Stimulated activated CD8-positive, alpha-beta memory T cell treated with anti-CD3 and anti-CD28 coated beads, Interleukin-15, amount 100 ng/mL, for 4 hours (primary cell): ENCODE measurements at regions not wholly inside any gene's neighbourhood (a gene's known extent, or its start where the extent isn't known, plus 50 kb on each side); places are given as distances from the start of the nearest gene placed in this dataset.

Experiments used
- DNase-seq, 2 donors: peaks; one replicate each; pipeline ENCODE4 v3.0.0-alpha.2; 2020; ENCODE audit warnings: low read depth in 2 of 2

DNA sequence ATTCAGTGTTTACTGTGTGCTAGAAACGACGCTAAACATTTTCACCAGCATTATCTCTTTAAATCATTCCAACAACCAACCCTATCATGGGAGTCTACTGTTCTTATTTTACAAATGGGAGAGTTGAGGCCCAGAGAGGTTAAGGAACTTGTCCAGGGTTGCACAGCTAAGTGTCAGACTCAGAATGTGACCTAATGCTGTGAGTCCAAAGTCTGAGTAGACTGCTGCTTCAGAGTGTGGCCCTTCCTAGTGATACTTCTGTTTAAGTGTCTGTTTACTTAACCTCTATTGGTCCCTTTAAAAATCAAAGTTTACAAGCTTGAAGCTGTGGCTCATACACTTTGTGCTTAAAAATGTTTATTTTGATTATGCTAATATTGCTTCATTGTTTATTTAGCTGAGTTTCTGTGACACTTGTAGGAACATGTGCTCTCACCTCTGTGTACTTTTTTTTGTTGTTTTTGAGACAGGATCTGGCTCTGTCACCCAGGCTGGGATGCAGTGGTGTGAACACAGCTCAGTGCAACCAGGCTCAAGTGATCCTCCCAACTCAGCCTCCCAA, 84.4 kb upstream of the SYPL1 start:
- no peak for DNase-seq

DNA sequence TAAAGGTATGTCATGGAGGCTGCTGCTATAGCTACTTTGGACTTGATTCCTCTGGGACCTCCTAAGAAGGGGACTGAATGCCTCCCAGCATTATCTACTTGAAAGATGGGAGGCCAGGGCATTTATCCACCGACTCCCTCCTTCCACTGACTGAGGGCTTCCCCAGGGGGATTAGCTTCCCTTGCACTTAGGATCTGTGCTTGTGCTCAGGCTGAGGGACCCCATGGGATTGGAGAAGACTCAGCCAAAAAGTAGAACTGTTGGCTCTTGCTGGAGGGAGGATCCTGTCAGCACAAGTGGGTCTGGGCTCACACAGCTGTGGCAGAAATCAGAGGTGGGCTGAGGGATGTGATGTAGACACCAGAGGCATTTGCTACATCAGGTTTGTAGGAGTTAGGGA, 81.5 kb upstream of the SYPL1 start:
- DNase-seq = no peak

DNA sequence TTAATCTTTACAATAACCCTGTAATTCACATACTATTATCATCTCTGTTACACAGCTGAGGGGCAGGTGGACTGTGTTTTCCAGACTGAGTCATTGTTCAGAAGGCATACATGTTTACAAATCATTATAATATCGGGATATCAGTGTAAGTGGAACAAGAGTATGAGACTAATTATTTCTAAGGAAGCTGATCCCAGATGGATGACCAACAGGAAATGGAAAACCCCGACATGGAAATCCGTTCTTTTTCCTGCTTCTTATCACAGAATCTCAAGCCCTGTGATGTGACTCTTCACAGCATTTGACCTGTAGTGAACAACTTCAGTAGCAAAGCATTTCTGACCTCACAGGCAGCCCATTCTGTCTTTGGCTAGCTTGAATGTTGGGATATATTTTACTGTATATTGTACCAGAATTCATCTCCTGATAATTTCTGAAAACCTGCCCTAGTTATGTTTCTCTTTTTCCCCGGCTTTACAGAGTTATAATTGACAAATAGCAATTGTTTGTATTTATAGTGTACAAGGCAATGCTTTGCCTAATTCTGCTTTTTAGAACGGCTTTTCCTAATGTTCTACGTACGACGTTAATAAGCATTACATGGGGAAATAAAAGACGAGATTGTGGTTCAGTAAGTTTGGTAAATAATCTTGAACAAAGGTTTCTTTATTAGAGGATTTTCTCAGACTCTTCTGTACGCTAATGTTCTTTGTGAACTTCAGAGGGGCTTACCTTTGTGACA, 78.6 kb upstream of the SYPL1 start:
- no peak for DNase-seq

DNA sequence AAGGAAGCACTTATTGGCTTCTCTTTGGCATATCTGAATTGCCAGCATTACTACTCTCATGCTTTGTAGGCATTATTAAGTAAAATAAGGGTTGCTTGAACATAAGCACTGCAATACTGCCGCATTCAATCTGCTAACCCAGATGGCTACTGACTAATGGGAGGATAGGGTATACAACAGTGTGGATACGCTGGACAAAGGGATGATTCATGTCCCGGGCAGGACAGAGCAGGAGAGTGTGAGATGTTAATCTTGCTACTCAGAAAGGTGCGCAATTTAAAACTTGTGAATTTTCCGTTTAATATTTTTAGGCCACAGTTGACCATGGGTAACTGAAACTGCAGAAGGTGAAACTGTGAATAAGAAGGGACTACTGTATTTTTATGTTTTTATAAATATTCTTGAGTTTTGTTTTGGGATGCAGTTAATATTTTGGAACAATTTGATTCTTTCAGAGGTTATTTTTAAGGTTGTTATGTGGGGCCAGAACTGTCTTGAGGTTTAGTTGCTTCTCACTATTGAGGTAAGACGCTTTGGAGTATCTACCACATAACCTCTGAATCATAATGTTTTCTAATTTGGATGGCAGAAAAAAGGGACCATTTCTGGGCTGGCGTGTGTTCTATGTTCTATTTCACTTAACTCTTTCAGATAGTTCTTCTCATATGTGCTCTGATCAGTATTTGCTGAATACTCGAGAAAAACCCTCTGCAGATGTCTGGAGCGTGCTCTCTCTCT, 75.7 kb upstream of the SYPL1 start:
- no peak for DNase-seq

DNA sequence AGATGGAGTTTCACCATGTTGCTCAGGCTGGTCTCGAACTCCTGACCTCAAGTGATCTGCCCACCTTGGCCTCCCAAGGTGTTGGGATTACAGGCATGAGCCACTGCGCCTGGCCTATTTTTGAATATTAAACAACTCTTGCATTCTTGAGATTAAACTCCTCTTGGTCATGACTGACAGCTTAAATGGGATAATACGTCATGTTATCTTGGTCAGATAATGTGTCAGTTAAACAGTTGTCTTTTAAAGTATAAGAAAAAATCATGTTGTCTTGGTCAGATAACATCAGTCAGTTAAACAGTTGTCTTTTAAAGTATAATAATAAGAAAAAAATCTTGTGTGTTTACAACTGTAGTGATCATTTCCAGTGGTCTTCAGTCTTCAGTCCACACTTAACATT, 73.6 kb upstream of the SYPL1 start:
- no peak for DNase-seq

DNA sequence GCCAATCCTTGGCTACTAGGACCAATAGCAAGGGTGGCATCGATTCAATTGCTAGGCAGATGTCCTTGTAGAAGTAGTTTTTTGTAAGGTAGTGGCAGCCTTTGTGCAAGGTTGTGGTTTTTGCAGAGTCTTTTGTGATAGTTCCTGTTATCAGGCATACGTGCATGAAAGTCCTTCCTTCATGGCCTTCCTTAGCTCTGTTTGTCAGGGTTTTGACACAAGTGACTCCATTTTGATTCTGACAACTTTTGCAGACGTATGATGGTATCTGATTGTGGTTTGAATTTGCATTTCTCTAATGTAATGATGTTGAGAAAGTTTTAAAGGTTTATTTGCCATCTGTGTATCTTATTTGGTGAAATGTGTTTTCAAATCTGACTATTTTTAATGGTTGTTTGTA, 71.8 kb upstream of the SYPL1 start:
- DNase-seq = no peak

DNA sequence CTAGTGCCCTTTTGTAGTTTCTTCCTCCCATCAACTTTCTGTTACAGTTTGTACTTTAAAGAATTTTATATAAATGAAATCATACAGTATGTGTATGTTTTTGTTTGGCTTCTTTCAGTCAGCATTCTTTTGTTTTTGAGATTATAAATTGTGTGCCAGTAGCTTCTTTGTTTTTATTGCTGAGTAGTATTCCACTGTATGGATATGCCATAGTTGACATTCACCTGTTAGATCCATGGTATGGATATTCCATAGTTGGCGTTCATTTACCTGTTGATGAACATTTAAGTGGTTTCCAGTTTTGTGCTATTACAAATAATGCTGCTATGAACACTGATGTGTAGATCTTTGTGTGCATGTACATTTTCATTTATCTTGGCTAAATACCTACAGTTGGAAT, 70.8 kb upstream of the SYPL1 start:
- no peak for DNase-seq

DNA sequence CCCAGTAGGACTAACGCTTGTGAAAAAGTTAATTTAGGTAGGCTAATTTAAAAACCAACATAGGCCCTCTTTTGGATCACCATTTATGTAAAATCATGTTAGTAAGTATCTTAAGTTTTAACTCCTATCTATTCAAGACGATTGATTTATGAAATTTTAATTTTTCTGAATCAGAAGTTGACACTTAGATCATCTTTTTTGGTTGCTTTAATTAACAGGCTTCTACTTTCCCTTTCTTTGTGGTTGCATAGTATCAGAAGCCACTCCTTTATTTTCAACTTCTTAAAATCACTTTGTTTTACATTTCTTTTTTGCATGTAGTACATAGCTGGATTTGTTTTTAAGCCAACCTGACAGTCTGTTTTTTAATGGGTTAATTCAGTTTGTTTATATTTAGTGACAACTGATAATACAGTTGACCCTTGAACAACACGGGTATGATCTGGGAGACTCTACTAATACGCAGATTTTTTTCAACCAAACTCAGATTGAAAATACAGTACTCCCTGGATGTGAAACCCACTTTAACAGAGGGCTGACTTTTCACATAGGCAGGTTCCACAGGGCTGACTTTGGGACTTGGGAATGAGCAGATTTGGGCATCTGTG, 69.7 kb upstream of the SYPL1 start:
- no peak for DNase-seq

DNA sequence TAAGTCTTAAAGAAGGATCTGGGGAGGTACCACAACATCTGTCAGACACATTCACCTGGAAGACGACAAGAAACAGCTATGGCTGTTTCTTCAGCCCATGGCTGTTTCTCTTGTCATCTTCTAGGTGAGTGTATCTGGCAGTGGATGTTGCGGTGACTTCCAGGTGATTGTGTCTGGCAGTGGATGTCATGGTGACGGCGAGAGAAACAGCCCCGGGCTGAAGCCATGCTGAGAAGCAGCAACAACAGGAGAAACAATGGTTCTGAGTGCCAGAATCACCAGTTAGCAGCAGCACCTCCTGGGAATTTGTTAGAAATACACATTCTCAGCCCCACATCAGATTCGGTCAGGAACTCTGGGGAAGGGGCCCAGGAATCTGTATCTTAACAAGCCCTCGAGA, 68.6 kb upstream of the SYPL1 start:
- DNase-seq = no peak

DNA sequence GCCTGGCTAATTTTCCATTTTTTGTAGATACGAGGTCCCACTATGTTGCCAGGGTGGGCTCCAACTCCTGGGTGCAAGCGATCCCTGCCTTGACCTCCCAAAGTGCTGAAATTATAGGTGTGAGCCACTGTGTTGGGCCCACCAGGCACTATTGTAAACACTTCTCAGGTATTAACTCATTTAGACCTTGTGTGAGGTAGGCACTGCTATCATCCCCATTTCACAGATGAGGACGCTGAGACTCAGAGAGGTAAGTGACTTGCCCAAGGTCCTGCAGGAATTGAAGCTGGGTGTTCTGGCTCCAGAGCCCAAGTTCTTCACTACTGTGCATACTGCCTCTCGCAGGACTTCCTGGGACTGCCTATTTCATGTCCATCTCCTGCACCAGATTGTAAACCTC, 67.1 kb upstream of the SYPL1 start:
- no peak for DNase-seq

DNA sequence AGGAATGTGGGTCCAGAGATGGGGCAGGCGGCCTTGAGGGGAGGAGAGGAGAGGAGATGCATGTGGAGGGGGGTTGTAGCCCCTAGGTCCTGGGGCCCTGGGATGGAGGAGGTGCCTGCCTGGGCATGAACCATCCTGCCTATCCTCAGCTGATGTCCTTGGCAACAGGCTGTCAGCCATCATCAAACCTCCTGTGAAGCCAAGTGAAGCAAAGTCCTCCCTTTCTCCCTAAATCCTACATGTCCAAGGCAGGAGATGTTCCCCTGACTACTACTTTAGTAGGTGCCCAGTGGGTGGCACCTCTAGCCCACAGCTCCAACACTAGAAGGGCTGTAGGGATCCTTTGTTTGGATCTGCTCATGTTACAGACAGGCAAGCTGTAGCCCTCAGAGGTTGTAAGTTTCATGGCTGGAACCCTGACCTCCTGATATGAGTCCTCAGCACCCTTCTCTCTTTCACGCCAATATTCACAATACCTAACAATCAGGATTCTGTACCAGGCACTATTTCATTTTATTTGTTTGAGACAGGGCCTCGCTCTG, 66.6 kb upstream of the SYPL1 start:
- no peak for DNase-seq

DNA sequence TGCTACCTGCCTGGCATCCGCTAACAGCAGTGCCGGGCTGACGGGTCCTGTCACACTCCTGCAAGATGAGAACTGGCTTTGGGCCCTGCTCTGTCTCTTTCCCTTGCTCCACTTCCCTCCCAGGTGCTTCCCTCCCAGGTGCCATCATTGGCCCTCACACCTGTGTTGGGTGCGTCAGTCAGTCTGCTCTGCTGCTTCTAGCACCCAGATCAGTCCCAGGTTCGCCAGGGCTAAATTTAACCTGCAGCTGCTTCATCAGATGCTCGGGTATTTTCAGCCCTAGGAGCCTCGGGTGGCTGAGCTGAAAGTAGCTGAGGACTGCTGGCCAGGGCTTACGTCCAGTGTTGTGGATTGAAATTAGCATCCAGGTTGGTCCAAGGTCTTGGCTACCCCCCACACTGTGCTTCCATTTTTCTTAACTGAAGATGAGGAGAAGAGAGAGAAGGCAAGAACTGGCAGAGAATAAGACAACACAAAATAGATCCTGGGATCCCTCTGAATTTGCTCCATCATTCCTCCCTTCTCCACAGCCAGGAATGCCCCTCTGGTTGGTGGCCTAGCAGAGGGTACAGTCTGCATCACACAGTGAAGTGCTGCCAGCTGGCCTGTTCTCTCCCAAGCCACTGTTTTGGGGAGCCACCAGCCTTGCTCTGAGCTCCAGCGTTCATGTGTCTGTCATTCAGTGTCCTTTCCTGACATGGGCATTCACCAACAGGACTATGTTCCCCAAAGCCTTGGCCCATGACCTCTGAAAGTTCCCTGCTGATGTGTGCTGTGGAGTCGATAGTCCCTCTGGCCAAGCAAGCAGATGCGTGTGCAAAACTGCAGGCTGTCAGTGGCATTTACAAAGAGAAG, 65.9 kb upstream of the SYPL1 start:
- no peak for DNase-seq

DNA sequence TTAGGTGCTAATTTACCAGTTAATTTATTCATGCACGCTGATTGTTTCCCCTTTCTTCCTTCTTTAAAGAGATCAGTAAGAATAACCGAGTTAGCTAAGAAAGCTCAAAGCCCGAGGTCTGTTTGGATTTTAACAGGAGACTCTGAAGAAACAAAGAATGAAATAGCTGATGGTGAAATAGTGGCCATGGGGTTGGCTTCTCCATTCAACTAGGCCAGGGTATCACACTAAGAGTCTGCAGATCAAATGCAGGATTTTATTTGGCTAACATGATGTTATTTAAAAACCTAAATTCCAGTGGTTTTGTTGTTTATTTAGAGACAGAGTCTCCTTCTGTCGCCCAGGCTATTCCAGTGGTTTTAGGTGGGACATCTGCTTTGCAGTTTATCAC, 65.2 kb upstream of the SYPL1 start:
- DNase-seq = no peak

DNA sequence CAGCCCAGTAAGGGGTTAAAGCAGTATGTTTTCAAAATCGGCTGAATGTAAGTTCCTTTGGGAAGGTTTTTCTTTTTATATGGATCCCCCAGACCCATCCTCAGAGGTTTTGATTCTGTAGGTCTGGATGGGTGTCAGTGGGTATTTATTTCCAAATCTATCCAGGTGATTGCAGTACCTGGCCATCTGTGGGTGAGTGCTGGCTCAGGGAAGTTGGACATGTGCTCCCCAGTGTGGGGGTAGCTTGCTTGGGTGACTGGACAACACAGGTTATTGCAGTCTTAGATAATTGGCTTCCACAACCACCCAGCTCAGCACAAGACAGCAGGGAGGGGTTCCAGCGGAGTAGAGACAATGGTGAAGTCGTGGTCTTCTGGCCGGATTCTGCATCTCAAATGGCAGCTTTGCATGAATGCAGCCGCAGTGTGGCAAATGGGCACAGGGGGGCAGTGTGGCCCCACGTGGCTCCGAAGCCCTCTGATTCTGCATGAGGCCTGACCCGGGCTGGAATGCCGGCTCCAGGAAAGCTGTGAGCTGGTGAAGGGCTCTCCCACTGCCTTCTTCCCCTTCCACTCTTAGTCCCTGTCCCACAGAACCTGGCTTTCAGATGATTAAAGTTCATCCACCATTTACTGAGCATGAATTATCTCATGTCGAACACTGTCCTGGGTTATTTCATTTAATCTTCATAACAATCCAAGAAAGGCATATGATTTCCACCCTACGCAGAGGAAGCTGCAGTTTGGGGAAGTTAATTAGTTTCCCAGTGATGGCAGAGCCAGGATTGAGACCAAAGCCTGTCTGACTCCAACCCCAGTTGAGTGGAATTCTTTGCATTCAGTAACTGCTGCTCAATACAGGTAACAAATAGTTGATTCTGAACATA, 64.5 kb upstream of the SYPL1 start:
- peak; percentile 35 to 39 for DNase-seq

DNA sequence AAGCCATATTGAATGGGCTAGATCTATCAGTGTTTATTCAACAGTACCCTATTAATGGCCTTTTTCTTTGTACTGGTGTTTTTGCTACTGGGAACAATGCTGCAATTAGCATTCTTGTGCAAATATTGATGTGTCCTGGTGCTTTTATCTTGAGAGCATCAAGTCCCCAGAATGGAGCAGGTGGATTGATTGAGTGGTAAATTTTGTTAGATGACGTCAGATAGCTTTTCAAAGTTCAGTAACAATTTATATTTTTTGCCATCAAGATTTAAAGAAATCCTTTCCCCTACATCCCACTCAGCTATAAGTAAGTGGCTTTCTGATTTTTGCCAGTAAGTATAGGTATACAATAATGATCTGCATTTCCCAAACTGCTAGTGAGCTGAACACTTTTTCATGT, 63.4 kb upstream of the SYPL1 start:
- DNase-seq = no peak

DNA sequence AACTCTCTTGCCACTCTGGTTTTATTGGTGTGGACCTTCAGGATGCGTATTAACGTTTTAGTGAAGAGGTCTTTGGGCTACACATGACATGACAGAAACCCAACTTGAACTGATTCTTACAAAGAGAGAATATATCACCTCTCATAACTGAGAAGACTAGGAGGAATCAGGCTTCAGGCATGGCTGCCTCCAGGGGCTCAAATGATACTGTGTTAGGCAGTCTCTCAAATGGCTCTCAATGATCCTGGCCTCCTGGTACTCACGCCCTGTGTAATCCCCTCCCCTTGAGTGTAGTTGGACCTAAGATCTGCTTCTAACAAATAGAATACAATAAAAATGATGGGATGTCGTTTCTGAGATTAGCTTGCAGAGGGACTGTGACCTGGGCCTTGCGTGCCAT, 58.5 kb upstream of the SYPL1 start:
- DNase-seq = no peak

DNA sequence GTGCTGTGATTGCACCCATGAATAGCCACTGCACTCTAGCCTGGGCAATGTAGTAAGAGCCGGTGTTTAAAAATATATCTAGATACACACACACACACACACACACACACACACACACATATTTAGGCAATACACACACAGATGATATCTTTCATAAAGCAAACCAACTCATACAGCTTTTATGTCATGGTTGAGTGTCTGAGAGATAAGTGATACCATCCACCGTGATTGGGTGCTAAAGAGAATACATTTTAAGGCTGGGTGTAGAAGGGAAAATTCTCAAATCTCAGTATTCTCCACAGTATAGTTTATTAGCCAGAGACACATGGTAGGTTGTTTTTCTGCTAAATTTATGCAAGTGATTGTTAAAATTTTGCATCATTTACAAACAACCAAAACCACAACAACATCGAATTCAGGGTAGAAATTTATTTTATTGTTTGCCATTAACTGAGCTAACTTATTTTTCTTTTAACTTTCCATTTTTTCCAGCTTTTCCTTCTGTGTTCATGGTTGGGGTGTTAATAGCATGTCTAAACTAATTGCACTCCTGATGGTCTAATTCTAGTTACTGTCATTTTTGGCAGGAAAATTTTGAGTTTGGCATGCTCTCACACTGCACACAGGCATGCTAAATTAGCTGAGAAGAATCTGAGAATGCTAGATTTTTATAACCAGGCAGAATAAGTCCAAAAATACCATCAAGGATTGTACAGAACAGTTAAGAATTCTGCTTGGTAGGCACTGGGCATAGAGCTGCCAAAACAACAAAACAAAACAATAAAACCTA, 57.9 kb upstream of the SYPL1 start:
- no peak for DNase-seq

DNA sequence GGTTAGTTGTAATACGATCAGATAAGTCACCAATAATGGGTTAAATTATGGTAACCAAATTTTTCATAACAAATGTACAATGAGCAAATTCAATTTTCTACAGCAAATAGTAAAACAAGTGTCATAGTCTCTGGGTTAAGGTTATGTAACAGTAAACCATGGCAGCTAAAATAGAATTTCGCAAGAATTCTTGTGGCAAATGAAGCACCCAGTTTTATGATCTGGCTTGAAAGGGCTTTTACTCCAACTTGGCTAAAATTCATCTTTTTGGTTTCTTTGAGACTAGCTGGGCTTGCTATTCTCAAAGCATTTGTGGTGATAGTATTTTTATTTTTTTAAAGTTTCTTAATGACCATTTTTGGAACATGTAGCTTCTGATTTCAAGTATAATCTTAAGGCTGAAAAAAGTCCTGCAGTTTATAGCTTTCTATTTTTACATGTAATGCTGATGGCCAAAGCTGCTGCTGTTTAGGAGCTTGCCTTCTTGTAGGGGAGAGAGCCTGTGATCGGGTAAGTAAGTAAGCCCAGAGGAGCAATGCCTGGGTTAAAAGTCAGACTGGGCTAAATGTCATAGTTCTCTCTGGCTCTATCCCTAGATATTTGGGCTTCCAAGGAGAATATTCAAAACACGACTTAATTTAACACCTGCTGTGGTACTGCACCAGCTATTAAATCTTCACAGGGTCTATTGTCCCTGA, 55.5 kb upstream of the SYPL1 start:
- no peak for DNase-seq

DNA sequence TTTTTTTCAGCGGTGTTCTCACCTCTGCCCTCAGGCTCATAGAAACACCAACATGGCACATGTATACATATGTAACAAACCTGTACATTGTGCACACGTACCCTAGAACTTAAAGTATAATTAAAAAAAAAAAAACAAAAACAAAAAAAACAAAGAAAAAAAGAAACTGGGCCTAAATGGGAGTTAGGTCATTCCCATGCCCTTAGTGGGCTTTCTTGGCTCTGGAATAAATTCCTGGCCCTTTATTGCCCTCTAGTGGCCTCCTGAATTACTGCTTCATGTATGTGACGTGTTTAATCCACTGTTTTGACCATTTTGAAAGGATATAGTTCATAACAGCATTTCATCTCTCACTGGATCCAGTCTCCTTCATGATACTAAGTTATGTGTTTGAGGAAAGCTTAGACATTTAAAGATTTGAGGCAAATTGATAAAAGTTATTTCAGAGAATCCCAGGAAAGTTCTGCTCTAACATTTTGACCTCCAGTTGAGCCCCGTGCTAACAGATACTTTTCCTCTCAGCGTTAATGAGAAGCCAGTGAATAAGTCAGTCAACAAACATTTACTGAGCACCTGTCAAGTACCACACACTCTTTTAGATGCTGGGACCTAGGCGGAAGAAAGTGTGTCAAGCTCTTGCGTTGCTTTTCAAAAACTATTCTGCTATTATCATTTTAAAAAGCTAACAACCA, 54.7 kb upstream of the SYPL1 start:
- DNase-seq = no peak
